DOHH2 (cell line): ENCODE measurements at regions not wholly inside any gene's neighbourhood (a gene's known extent, or its start where the extent isn't known, plus 50 kb on each side); places are given as distances from the start of the nearest gene placed in this dataset.

ENCODE experiments used
- H3F3A ChIP-seq: fragments of 200-600 bp; sonication (generic), shearing (Covaris generic); 2 replicates; pipeline ENCODE4 v1.6.0; 2016; ENCODE audit warnings: antibody characterized with exemption, mild to moderate bottlenecking; ENCODE audit not compliant: control insufficient read depth, insufficient read depth
- H3K27ac ChIP-seq: fragments of 200-600 bp; sonication (generic); 2 replicates; pipeline ENCODE4 v1.5.1; 2014; ENCODE audit warnings: low read depth, mild to moderate bottlenecking, low read length, moderate library complexity
- H3K27me3 ChIP-seq: fragments of 200-600 bp; sonication (generic); 2 replicates; pipeline ENCODE4 v1.6.1; 2014; ENCODE audit warnings: mild to moderate bottlenecking, low read length, mixed read lengths; ENCODE audit not compliant: control insufficient read depth
- H3K36me3 ChIP-seq: fragments of 200-600 bp; sonication (generic); 2 replicates; pipeline ENCODE4 v1.6.1; 2014; ENCODE audit warnings: mild to moderate bottlenecking, low read length, moderate library complexity, mixed read lengths; ENCODE audit not compliant: control insufficient read depth
- H3K4me1 ChIP-seq: fragments of 200-600 bp; sonication (generic); 2 replicates; pipeline ENCODE4 v1.6.1; 2014; ENCODE audit warnings: mild to moderate bottlenecking, low read length, mixed read lengths; ENCODE audit not compliant: control insufficient read depth
- H3K4me2 ChIP-seq: fragments of 200-600 bp; sonication (generic); 2 replicates; pipeline ENCODE4 v1.6.0; 2014; ENCODE audit warnings: mild to moderate bottlenecking, low read length, moderate library complexity
- H3K4me3 ChIP-seq: fragments of 200-600 bp; sonication (generic); 2 replicates; pipeline ENCODE4 v1.5.1; 2014; ENCODE audit warnings: mild to moderate bottlenecking, low read length, mixed read lengths
- H3K79me2 ChIP-seq: fragments of 200-600 bp; sonication (generic); 2 replicates; pipeline ENCODE4 v1.6.1; 2014; ENCODE audit warnings: mild to moderate bottlenecking, low read length, mixed read lengths; ENCODE audit not compliant: control insufficient read depth
- H3K9me2 ChIP-seq: fragments of 200-600 bp; sonication (generic); replicated peaks from 2 replicates; pipeline ENCODE4 v1.6.1; 2014; ENCODE audit warnings: mild to moderate bottlenecking, low read length, mixed read lengths; ENCODE audit not compliant: control insufficient read depth
- H3K9me3 ChIP-seq: fragments of 200-600 bp; sonication (generic); 2 replicates; pipeline ENCODE4 v1.6.1; 2014; ENCODE audit warnings: antibody characterized with exemption, low read length, mixed read lengths; ENCODE audit not compliant: control insufficient read depth, insufficient read depth
- H4K20me1 ChIP-seq: fragments of 200-600 bp; sonication (generic); 2 replicates; pipeline ENCODE4 v1.6.0; 2014; ENCODE audit warnings: low read depth, mild to moderate bottlenecking, antibody characterized with exemption, low read length, moderate library complexity; ENCODE audit not compliant: control insufficient read depth, insufficient read depth
- EZH2phosphoT487 ChIP-seq: fragments of 200-600 bp; sonication (generic); IDR thresholded peaks from 2 replicates; pipeline ENCODE4 v1.6.1; 2017; ENCODE audit warnings: borderline replicate concordance, mild to moderate bottlenecking, antibody characterized with exemption, low read length, moderate library complexity, mixed read lengths
- TF ChIP-seq, protein P1 (sequence below): fragments of 200-600 bp; sonication (generic); IDR thresholded peaks from one replicate; pipeline ENCODE4 v1.5.1; 2014; ENCODE audit warnings: antibody characterized with exemption, mild to moderate bottlenecking, low read depth, low read length; ENCODE audit not compliant: poor library complexity, severe bottlenecking

DNA sequence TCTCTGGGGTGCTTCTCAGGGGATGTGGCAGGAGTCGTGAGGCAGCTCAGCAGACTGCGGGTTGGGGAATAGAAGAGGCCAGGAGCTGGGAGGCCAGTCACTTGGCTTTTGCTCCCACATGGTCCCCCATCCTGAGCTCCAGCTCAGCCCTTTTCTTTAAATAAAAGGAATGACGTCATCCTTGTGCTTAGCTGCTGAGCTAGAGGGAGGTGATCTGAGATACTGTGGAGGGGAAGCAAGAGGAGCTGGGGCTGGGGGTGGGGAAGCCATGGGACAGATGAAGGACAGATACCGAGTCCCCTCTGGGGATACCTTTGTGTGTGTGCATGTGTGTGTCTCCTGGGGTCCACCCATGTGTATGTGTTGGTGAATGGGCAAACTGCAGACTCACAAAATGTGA lies 89.0 kb upstream of the ARAP3 start:
- H3K9me3 ChIP-seq, result no peaks in the 10 kb centered on the region
- no peak overlapping the region for H3K4me2 ChIP-seq
- no peak overlapping the region for H3K27ac ChIP-seq
- no peaks in the 10 kb centered on the region for H3K36me3 ChIP-seq
- peaks cover 4% of the 10 kb centered on the region for H3K27me3 ChIP-seq
- H3K9me2 ChIP-seq, result no peaks in the 10 kb centered on the region
- TF ChIP-seq EZH2phosphoT487, result no peak
- TF ChIP-seq, protein P1, sequence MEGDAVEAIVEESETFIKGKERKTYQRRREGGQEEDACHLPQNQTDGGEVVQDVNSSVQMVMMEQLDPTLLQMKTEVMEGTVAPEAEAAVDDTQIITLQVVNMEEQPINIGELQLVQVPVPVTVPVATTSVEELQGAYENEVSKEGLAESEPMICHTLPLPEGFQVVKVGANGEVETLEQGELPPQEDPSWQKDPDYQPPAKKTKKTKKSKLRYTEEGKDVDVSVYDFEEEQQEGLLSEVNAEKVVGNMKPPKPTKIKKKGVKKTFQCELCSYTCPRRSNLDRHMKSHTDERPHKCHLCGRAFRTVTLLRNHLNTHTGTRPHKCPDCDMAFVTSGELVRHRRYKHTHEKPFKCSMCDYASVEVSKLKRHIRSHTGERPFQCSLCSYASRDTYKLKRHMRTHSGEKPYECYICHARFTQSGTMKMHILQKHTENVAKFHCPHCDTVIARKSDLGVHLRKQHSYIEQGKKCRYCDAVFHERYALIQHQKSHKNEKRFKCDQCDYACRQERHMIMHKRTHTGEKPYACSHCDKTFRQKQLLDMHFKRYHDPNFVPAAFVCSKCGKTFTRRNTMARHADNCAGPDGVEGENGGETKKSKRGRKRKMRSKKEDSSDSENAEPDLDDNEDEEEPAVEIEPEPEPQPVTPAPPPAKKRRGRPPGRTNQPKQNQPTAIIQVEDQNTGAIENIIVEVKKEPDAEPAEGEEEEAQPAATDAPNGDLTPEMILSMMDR, result no peak
- no peaks in the 10 kb centered on the region for H3F3A ChIP-seq
- H3K4me3 ChIP-seq, result no peak overlapping the region
- no peaks in the 10 kb centered on the region for H3K4me1 ChIP-seq
- no peaks in the 10 kb centered on the region for H3K79me2 ChIP-seq
- H4K20me1 ChIP-seq, result no peaks in the 10 kb centered on the region

DNA sequence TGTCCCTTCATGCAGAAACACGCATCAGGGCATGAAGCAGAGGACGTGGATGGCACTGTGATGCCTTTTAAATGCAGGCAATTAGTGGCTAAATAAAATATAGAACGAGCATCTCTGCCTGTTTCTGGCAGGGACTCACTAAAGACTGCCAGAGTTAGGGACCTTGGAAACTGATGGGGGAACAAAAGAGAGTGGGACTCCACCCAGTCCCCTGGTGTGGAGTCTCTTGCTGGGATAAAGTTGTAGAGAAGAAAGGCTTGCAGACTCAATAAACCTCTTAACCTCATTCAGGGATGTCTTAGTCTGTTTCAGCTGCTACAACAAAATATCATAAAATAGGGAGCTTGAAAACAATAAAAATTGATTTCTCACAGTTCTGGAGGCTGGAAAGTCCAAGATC lies 87.6 kb upstream of the ARAP3 start:
- Histone ChIP-seq H3K27me3 (peaks cover 12% of the 10 kb centered on the region), H3K4me1 (no peaks in the 10 kb centered on the region), H3K9me3 (no peaks in the 10 kb centered on the region), H3K27ac (no peak overlapping the region), H3K4me2 (no peak overlapping the region), H3K79me2 (no peaks in the 10 kb centered on the region), H3K4me3 (no peak overlapping the region), H4K20me1 (no peaks in the 10 kb centered on the region), H3F3A (no peaks in the 10 kb centered on the region), H3K9me2 (no peaks in the 10 kb centered on the region), H3K36me3 (no peaks in the 10 kb centered on the region)
- TF ChIP-seq, protein P1, result no peak

DNA sequence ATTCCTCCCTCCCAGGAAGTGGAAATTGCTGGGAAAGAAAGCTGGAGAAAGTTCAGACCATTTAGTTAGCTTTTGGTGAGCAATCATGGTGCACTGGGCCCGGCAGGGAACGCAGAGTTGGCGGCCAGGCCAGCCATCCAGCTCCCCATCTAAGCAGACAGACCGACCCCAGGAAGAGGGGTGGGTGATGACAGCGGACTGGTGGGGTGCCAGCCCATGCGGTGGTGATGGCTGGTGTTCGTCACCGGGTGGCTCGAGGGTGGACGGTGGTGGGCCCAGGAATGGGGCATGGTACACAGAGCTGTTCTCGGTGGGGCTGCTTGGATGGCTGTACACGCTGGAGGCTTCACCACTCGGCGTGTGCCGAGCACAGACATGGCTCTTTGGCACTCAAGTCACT lies 85.6 kb upstream of the ARAP3 start:
- Histone ChIP-seq H4K20me1 (no peaks in the 10 kb centered on the region), H3K36me3 (no peaks in the 10 kb centered on the region), H3K79me2 (no peaks in the 10 kb centered on the region), H3K9me3 (no peaks in the 10 kb centered on the region), H3K27me3 (peaks cover 22% of the 10 kb centered on the region), H3K4me1 (no peaks in the 10 kb centered on the region), H3K9me2 (no peaks in the 10 kb centered on the region), H3K27ac (no peak overlapping the region), H3F3A (no peaks in the 10 kb centered on the region), H3K4me3 (no peak overlapping the region), H3K4me2 (no peak overlapping the region)
- TF ChIP-seq EZH2phosphoT487, result no peak
- TF ChIP-seq, protein P1, result no peak
